ENCODE measurements at regions not wholly inside any gene's neighbourhood (a gene's known extent, or its start where the extent isn't known, plus 50 kb on each side); places are given as distances from the start of the nearest gene placed in this dataset.

GRCh38 chr9:80679916-80680315, 1009.4 kb downstream of the TLE1 start:
- TF ChIP-seq CTCF (optimal IDR thresholded peaks at IDR 0.05 in 1 of 3, IDR thresholded peaks at IDR 0.05 in 1 of 3, conservative IDR thresholded peaks at IDR 0.05 in 1 of 3; ENCODE audit: extremely low read depth in 1 of 3, insufficient read depth in 2 of 3, low read length in 3 of 3): no peak
- no peak for TF ChIP-seq EZH2 (IDR thresholded peaks at IDR 0.05; ENCODE audit: low read length)
